ENCODE measurements at regions not wholly inside any gene's neighbourhood (a gene's known extent, or its start where the extent isn't known, plus 50 kb on each side); places are given as distances from the start of the nearest gene placed in this dataset.

DNA sequence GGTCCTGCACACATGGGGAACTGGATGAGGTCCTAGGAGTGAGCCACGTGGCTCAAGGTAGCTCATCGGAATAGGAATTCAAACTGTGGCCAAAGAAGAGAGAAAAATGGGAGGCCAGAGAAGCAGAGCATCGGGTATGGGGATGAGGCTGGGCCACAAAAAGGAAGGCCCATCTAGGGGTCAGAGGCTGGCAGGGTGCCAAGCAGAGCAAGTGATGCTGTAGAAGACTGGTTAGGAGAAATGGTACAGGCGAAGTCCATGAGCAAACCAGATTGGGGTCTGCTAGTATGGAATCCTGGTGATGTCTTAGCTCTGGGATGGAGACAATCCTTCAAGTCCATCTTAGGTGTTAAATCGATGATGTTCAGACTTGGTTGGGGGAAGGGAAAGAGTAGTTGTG, 68.0 kb downstream of the TEX35 start (continued):
- TF ChIP-seq, protein P1, sequence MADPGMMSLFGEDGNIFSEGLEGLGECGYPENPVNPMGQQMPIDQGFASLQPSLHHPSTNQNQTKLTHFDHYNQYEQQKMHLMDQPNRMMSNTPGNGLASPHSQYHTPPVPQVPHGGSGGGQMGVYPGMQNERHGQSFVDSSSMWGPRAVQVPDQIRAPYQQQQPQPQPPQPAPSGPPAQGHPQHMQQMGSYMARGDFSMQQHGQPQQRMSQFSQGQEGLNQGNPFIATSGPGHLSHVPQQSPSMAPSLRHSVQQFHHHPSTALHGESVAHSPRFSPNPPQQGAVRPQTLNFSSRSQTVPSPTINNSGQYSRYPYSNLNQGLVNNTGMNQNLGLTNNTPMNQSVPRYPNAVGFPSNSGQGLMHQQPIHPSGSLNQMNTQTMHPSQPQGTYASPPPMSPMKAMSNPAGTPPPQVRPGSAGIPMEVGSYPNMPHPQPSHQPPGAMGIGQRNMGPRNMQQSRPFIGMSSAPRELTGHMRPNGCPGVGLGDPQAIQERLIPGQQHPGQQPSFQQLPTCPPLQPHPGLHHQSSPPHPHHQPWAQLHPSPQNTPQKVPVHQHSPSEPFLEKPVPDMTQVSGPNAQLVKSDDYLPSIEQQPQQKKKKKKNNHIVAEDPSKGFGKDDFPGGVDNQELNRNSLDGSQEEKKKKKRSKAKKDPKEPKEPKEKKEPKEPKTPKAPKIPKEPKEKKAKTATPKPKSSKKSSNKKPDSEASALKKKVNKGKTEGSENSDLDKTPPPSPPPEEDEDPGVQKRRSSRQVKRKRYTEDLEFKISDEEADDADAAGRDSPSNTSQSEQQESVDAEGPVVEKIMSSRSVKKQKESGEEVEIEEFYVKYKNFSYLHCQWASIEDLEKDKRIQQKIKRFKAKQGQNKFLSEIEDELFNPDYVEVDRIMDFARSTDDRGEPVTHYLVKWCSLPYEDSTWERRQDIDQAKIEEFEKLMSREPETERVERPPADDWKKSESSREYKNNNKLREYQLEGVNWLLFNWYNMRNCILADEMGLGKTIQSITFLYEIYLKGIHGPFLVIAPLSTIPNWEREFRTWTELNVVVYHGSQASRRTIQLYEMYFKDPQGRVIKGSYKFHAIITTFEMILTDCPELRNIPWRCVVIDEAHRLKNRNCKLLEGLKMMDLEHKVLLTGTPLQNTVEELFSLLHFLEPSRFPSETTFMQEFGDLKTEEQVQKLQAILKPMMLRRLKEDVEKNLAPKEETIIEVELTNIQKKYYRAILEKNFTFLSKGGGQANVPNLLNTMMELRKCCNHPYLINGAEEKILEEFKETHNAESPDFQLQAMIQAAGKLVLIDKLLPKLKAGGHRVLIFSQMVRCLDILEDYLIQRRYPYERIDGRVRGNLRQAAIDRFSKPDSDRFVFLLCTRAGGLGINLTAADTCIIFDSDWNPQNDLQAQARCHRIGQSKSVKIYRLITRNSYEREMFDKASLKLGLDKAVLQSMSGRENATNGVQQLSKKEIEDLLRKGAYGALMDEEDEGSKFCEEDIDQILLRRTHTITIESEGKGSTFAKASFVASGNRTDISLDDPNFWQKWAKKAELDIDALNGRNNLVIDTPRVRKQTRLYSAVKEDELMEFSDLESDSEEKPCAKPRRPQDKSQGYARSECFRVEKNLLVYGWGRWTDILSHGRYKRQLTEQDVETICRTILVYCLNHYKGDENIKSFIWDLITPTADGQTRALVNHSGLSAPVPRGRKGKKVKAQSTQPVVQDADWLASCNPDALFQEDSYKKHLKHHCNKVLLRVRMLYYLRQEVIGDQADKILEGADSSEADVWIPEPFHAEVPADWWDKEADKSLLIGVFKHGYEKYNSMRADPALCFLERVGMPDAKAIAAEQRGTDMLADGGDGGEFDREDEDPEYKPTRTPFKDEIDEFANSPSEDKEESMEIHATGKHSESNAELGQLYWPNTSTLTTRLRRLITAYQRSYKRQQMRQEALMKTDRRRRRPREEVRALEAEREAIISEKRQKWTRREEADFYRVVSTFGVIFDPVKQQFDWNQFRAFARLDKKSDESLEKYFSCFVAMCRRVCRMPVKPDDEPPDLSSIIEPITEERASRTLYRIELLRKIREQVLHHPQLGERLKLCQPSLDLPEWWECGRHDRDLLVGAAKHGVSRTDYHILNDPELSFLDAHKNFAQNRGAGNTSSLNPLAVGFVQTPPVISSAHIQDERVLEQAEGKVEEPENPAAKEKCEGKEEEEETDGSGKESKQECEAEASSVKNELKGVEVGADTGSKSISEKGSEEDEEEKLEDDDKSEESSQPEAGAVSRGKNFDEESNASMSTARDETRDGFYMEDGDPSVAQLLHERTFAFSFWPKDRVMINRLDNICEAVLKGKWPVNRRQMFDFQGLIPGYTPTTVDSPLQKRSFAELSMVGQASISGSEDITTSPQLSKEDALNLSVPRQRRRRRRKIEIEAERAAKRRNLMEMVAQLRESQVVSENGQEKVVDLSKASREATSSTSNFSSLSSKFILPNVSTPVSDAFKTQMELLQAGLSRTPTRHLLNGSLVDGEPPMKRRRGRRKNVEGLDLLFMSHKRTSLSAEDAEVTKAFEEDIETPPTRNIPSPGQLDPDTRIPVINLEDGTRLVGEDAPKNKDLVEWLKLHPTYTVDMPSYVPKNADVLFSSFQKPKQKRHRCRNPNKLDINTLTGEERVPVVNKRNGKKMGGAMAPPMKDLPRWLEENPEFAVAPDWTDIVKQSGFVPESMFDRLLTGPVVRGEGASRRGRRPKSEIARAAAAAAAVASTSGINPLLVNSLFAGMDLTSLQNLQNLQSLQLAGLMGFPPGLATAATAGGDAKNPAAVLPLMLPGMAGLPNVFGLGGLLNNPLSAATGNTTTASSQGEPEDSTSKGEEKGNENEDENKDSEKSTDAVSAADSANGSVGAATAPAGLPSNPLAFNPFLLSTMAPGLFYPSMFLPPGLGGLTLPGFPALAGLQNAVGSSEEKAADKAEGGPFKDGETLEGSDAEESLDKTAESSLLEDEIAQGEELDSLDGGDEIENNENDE (IDR thresholded peaks at IDR 0.05; ENCODE audit: insufficient replicate concordance, low read length), result no peak
- TF ChIP-seq HDAC6 (IDR thresholded peaks at IDR 0.05; ENCODE audit: low read depth, low read length), result no peak
- no peak for TF ChIP-seq KDM1A (IDR thresholded peaks at IDR 0.05; ENCODE audit: borderline replicate concordance, low read length)
- TF ChIP-seq KDM5A (IDR thresholded peaks at IDR 0.05; ENCODE audit: low read length), result no peak
- no peak for TF ChIP-seq MAFK (IDR thresholded peaks at IDR 0.05; ENCODE audit: low read depth, low read length)
- no peak for TF ChIP-seq POU5F1 (IDR thresholded peaks at IDR 0.05; ENCODE audit: low read depth, low read length)
- TF ChIP-seq CTBP2 (IDR thresholded peaks at IDR 0.05; ENCODE audit: borderline replicate concordance, insufficient read depth, insufficient read length, low read length), result no peak
